NCI-H146 treated with DMSO at 0.1 percent for 48 hours (cell line): ENCODE measurements at regions not wholly inside any gene's neighbourhood (a gene's known extent, or its start where the extent isn't known, plus 50 kb on each side); places are given as distances from the start of the nearest gene placed in this dataset.

ENCODE experiments used
- DNase-seq: peaks from one replicate; lab custom pipeline; 2025; ENCODE audit not compliant: unreplicated experiment; lab: John Stamatoyannopoulos, UW

GRCh38 chr6:121971931-121972335, 427.5 kb upstream of the HSF2 start:
- no peak for DNase-seq

- DNase-seq = no peak
Measured at GRCh38 chr6:121984956-121985355, 414.5 kb upstream of the HSF2 start.

- DNase-seq = no peak
Measured at GRCh38 chr6:121993362-121993761, 406.1 kb upstream of the HSF2 start.

GRCh38 chr6:121994919-121995318, 404.5 kb upstream of the HSF2 start:
- no peak for DNase-seq

GRCh38 chr6:121998631-121999030, 400.8 kb upstream of the HSF2 start:
- no peak for DNase-seq

GRCh38 chr6:121999456-122000065, 399.9 kb upstream of the HSF2 start:
- DNase-seq = no peak

GRCh38 chr6:122005661-122006060, 393.8 kb upstream of the HSF2 start:
- no peak for DNase-seq

GRCh38 chr6:122007339-122007738, 392.1 kb upstream of the HSF2 start:
- DNase-seq = no peak

GRCh38 chr6:122008101-122008999, 391.1 kb upstream of the HSF2 start:
- DNase-seq = no peak

DNA sequence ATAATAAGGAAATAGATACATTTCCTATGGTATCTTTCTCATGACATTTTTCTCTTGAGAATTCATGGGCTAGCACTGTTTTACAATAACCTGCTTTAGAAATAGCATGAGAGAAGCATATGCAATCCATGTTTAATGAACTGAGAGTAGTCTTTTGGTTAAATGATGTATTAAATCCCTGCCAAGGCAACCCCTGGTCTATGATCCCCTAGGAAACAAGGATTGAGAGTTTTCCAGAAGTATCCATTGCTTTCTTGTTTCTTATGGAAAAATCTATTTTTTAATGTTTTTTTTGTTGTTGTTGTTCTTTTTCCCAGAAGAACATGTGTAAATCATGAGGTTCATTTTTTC, 390.5 kb upstream of the HSF2 start:
- DNase-seq = no peak

- DNase-seq = no peak
Measured at GRCh38 chr6:122012578-122012977, 386.9 kb upstream of the HSF2 start.

- DNase-seq = no peak
Measured at GRCh38 chr6:122014961-122015360, 384.5 kb upstream of the HSF2 start.

- no peak for DNase-seq
Measured at GRCh38 chr6:122020588-122021264, 378.7 kb upstream of the HSF2 start.

GRCh38 chr6:122025104-122025503, 374.3 kb upstream of the HSF2 start:
- DNase-seq = no peak

DNA sequence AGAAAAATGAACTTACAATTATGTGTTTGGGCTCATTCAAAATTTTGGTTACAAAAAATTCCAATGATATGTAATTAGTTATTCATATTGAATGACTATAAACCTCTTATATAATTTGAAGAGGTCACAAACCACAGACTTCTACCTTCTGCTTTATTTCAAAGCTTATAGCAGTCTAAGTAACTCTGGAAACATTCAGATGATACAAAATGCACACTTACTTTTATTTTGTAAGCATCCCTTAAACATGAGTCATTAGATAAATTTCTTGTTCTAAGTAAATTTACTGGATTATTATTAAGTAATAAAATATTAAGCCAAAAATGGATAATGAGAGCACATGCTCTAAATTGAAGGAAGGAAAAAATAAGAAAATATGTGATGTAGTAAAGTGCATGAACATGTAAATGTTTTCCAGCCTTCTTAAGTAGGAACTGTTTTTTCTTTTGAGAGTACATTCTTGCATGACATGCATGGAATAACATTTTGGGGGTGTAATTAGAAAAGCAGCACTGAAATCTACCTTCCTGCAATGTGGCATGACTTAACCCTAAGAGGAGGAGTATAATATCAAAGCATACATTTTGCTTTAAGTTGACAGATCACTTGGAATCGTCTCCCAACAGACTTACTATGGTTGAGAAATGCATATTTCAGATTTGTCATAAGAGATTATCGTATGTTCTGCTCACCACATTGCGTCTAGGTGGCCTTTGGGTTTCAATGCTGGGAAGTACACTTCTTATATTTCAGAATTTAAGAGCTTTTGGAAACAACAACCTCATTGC, 372.7 kb upstream of the HSF2 start:
- no peak for DNase-seq

DNA sequence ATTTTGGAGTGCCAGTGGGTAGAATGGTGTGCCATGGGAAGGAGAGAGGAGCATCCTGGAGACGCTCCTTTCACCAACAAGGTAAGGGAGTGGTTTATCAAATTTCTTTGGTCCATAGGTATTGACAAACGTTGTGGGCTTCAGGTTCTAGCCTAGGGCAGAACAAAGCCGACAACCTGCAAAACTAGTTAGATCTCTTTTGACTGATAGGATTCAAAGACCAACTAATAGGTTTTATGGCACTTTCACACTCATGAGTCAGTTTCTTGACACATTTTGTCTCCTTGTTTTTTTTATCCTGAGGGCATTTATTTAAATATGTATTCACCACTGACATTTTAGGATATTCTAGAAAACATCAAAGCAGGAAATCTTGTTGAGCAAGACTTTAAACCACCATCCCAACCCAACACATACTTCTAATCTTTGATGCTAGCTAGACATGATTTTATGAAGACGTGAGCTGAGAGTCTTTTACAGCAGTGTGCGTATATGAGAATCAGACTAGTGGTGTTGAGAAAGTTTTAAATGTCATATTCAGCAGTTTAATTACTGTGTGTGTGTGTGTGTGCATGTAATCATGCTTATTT, 370.4 kb upstream of the HSF2 start:
- DNase-seq = no peak

DNA sequence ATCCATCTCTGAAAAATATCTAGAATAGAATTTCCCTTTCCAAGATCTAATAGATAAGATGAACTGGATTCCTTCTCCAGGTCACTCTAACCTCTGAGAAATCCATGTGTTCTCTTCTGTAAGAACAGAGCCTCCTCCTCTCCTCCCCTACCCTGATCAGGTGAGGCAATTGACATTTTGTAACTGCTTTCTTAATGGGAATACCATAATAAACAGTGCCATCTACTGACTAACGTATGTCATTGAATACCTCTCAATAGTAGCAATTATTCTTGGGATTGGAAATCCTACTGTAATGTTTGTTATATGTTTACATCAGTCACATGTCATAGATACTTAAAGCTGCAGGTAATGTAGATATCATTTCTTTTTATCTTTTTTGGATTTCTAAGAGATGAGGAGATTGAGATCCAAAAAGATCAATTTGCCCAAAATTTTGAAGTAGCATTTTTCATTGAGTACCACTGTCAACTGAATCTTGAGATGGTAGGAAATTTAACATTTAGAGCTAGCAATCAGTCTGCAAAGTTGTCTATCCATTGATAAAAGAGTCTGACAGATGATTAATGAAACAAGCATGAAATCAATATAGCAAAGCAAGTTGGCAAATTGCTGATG, 365.8 kb upstream of the HSF2 start:
- peak; percentile 52 for DNase-seq

- no peak for DNase-seq
Measured at GRCh38 chr6:122035173-122035572, 364.3 kb upstream of the HSF2 start.

GRCh38 chr6:122040261-122040660, 359.2 kb upstream of the HSF2 start:
- DNase-seq = no peak

- DNase-seq = no peak
Measured at GRCh38 chr6:122042380-122042779, 357.1 kb upstream of the HSF2 start.
